NCI-H748 (cell line): ENCODE measurements at regions not wholly inside any gene's neighbourhood (a gene's known extent, or its start where the extent isn't known, plus 50 kb on each side); places are given as distances from the start of the nearest gene placed in this dataset.
"Not testable (repeated sequence)": the region's sequence is repeated elsewhere in the genome, so short reads cannot be mapped to it uniquely, and the experiment has no call there.

Experiments used
- DNase-seq: peaks from one replicate; lab custom pipeline; 2025; ENCODE audit not compliant: unreplicated experiment; lab: John Stamatoyannopoulos, UW

GRCh38 chr12:89839444-89839843 lies 130.8 kb upstream of the ATP2B1 start:
- no peak for DNase-seq

- DNase-seq: no peak
Observed at GRCh38 chr12:89838833-89839232, 130.2 kb upstream of the ATP2B1 start.

DNA sequence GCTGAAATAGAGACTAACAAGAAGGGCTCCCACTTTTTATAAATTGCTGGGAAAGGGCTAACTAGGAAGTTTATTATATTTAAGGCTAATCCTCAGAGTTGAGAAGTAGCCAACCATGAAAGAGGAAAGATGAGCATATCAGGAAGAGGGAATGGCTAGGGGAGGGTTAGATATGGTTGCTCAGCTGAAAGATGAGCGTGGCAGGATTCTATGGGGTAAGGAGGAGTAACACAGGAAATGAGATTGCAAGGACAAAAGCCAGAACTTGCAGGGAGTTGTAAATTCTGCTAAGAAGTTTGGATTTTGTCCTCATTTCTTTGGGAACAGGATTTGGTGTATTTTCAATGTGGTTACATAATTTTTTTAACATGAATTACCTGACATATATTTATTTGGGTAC lies 127.4 kb upstream of the ATP2B1 start:
- no peak for DNase-seq

- DNase-seq: no peak
Observed at GRCh38 chr12:89834676-89835075, 126.0 kb upstream of the ATP2B1 start.

- no peak for DNase-seq
Observed at GRCh38 chr12:89833337-89834252, 125.0 kb upstream of the ATP2B1 start.

- no peak for DNase-seq
Observed at GRCh38 chr12:89832336-89832735, 123.7 kb upstream of the ATP2B1 start.

- DNase-seq: peak; percentile 3
Observed at GRCh38 chr12:89831310-89832095, 122.9 kb upstream of the ATP2B1 start.

- no peak for DNase-seq
Observed at GRCh38 chr12:89829434-89829975, 120.9 kb upstream of the ATP2B1 start.

DNA sequence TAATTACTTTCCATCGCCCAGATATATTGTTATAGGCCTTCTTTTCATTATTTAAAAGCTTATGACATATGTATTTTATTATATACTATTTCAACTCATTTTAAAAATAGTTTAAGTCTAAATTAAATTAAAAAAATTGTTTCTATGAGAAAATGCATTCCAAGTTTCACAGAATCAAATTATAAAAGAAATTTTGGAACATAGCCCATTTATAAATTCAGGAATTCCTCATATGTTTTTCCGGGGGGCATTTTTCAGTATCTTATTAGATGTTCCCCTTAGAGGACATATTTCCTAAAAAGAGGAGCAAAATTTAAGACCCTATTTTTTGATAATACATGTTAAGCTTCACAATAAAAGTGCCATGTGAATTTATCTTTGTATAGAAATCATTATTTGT lies 119.9 kb upstream of the ATP2B1 start:
- no peak for DNase-seq

- peak; percentile 96 for DNase-seq
Observed at GRCh38 chr12:89827592-89827991, 119.0 kb upstream of the ATP2B1 start.

- DNase-seq: no peak
Observed at GRCh38 chr12:89826468-89826867, 117.8 kb upstream of the ATP2B1 start.

- DNase-seq: peak; percentile 23
Observed at GRCh38 chr12:89825591-89826449, 117.2 kb upstream of the ATP2B1 start.

DNA sequence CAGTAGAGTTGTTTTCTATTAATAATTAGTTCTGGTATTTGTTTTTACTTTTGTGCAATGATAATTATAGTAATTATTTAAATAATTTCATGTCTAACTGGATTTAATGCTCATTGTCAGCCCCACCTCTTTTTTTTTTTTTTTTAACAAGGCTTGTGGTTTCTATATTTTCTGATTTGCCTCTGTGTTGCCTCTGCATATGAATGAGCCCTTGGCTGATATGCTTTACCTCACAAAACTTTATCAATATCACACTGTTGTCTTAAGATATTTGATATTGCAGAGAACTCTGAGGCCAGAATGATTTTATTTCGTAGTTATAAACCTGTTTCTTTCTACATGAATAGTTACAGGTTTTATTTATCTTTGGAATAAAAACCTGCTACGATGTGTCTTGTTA lies 116.2 kb upstream of the ATP2B1 start:
- no peak for DNase-seq

- not testable (repeated sequence) for DNase-seq
Observed at GRCh38 chr12:89822992-89823391, 114.4 kb upstream of the ATP2B1 start.

- DNase-seq: no peak
Observed at GRCh38 chr12:89821896-89822295, 113.3 kb upstream of the ATP2B1 start.

- DNase-seq: no peak
Observed at GRCh38 chr12:89817501-89818226, 109.0 kb upstream of the ATP2B1 start.

- DNase-seq: no peak
Observed at GRCh38 chr12:89815225-89815624, 106.6 kb upstream of the ATP2B1 start.

DNA sequence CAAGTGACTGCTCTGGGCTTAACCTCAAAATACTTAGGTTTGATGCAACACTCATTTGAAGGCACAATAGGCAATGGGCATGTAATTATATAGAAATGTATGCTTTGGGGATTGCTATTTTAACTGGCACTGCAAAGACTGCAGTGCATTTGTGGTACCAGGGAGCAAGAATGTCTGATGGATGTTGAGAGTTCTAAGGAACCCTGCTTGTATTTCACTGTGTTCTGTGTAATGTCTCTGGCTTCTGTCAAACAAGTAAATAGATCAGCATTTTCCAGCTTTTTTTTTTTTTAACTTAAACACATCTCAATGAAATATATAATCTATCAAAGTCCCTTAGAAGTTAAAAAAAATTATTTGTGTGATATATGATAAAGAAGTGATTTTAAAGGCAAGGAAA lies 94.8 kb upstream of the ATP2B1 start:
- no peak for DNase-seq

DNA sequence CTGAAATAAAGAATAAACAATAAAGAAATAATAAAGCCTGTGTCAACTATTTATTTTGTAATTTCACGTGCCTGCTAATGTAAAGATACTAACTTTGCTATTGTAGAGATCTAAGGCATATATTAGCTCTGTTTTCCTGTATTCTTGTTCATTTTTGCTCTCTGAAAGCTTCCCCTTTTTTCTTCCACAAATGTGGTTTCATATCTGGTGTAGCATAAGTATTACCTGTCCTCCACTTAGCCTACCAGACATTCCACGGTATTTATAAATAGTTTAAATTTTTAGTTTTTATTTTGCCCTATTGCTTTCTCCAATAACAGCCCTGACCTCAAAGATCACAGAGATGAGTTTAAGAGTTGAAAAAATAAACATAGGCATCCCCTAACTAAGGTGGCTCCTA lies 92.6 kb upstream of the ATP2B1 start:
- no peak for DNase-seq

GRCh38 chr12:89800435-89800834 lies 91.8 kb upstream of the ATP2B1 start:
- no peak for DNase-seq
